ENCODE measurements at regions not wholly inside any gene's neighbourhood (a gene's known extent, or its start where the extent isn't known, plus 50 kb on each side); places are given as distances from the start of the nearest gene placed in this dataset.
"Not testable (repeated sequence)": the region's sequence is repeated elsewhere in the genome, so short reads cannot be mapped to it uniquely, and the experiment has no call there.

DNA sequence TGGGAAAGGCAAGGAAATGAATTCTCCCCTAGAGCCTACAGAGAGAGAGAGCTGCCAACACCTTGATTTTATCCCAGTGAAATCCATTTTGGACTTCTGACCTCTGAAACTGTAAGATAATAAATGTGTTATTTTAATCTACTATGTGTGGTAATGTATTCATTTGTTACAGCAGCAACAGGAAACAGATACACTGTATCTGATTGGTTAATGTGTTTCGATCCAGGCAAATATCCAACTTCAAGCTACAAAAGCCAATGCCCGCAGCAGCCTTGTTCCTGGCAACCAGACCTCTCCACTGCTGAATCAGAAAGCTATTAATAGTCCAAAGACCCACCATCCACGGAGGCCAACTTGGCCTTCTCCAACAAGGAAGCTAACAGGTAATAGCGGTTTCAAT is 318.1 kb downstream of the PTTG2 start:
- DNase-seq (ENCODE audit: low spot score), result no peak

DNA sequence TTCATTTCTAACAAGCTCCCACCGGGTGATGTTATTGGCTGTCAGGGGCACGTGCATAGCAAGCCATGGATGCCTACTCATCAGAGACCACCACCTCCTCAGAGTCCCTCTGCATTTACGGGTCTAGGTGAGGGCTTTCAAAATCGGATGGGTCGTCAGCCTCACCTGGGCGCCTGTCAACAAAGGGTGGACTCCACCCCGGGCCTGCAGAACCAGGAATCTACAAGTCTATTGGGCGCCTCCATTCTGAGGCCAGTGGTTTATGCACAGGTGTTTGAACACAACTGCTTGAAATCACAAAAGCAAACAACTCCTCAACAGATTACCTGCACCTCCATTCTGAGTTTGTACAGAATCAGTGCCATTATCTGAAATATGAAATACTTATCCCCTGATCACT is 318.9 kb downstream of the PTTG2 start:
- DNase-seq (ENCODE audit: low spot score), result no peak

DNA sequence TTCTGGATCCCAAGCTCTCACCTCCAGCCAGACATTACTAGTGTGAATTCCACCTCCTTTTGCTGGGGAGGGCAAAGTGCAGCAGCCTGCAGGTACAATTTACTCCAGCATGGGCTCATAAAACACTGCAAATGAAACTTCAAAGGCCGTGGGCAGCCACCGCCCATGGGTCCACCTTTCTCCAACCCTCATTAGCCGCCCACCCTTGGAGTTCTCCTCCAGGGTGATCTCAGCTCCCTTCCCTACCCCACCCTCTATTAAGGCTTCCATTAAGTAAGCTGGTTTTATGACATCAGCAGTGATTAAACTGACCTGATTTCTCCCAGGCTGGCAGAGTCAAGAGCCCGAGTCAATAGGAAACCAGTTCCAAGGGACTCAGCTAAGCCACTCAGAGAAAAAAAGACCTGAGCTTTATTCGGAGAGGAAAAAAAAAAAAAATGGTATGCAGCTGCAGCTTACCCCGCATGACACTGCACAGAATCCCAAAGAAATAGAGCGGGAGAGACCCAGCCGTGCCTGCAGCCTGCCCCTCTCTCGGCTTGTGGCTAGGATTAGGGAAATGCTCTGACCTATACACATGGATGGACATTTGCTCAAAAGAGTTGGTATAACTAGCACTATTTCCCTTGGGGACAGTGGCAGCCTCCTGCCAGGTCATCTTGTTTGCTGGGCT is 319.6 kb downstream of the PTTG2 start:
- DNase-seq (ENCODE audit: low spot score), result no peak

DNA sequence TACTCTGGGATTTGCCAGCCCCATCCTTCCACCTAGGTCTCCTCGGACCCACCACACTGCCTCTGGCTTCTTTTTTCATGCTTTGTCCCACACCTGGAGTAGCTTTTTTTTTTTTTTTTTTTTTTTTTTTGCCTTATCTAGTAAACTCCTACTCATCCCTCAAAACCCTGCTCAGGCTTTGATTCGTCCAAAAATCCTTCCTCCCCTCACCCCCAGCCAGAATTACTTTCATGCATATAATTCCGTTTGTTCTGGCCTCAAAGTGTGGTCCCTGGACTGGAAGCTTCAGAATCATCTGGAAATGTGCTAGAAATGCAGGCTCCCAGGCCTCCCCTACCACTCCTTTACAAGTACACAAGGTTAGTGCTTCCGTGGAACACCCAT is 320.1 kb downstream of the PTTG2 start:
- no peak for DNase-seq (ENCODE audit: low spot score)

DNA sequence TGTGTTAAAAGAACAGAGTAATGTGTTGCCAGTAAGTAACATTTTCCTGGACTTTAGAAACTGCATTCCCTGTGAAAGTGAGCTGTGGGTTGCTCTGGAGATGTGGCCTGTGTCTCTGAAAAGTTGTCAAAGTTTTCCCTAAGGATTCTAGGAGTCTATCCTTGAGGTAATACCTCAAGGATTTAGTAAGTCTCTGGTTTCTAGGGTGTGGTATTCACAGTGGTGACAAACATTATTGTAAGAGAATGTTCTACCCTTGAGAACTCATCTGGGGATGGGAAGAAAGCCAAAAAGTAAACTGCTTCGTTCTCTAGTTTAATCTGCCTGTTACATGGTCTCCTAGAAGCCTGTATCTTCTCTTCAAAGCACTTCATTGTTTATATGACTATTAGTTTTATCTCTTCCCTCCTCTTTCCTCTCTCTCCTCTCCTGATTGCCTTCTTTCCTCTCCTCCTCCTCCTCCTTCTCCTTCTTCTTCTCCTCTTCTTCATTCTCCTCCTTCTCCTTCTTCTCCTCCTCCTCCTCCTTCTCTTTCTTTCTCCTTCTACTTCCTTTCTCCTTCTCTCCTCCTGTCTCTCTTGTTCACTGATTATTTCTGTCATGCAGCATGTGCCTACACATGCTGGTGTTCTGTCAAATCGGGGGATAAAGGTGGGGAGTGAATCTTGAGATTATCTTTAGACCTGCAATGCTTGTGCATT is 321.3 kb downstream of the PTTG2 start:
- no peak for DNase-seq (ENCODE audit: low spot score)

DNA sequence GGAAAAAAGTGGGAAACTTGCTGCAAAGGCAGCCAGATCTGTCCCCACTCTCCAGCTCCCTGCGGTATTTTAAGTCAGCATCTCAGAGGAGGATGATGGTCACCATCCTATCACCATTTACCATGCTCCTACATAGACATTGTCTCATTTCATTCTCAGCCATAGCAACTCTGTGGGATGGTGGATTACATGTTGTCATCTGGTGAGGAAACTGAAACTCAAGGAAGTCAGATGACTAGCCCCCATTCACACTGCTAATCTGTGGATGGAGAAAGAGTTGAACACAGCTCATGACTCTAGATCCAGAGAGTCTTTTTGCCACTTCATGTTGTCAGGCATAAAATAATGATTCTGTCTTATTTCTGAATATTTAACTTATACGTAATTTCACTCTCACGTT is 323.5 kb downstream of the PTTG2 start:
- no peak for DNase-seq (ENCODE audit: low spot score)

DNA sequence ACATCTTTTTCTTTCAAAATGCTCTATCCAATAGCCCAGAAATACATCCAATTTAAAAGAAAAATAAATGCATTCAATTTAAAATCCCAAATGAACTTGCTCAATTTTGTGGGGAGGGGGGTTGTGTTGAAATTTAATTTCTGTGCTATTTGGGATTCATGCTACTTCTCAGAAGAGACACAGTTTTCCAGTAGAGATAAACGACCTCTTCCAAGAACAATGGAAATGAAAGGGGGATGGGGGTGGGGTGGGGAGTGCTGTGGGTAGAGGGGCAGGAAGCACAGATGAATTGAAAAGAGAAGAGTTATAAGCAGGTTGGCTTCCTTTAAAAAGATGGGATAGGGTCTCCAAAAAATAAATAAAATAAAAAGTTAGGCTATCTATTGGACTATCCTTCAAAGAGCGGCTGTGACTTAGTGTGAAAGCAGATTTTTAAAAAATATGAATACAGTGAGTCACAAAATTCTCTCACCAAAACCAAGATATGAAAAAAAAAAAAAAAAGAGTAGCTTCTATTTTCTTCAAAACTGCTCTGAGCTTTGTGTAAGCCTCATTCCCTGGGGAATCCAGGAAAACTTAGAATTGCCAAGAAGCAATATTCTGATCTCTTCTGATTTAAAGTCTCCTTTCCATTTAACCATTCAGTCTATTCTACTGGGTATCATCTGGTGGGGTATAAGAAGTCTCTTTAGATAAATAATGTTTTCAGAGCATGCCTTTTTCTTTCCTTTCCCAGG is 324.3 kb downstream of the PTTG2 start:
- DNase-seq (ENCODE audit: low spot score), result no peak

DNA sequence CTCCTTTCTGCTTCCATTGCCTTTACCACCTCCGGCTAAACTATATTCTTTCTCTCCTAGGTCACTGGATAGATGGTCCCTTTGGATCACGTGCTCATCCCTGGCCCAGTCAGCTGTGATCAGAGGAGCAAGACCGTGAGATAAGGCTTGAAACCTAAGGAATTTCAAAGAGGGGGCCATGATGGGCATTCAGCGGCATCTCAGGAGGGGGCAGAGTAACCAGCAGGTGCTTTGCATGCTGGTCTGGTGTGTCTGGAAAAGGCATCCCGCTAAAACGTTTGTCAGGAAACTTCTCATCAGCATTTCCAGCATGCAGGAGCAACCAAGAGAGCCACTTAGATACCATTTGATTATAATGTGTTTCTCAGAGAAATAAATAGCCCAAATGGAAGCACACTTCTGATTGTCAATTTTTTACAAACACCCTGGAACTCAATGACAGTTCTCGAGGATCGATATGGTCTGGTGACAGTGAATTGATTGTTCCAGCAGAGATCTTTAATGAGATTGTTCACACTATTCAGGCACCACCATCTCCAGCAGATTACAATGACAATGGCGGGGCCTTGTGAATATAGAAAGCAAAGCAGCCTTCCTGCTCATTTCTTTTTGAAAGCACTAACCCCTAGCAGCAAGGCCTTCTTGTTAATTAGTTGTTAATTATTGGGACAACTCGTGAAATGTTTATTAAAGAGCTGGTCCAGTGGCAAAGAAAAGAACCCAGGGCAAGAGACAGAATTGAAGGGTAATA is 327.1 kb downstream of the PTTG2 start:
- no peak for DNase-seq (ENCODE audit: low spot score)

DNA sequence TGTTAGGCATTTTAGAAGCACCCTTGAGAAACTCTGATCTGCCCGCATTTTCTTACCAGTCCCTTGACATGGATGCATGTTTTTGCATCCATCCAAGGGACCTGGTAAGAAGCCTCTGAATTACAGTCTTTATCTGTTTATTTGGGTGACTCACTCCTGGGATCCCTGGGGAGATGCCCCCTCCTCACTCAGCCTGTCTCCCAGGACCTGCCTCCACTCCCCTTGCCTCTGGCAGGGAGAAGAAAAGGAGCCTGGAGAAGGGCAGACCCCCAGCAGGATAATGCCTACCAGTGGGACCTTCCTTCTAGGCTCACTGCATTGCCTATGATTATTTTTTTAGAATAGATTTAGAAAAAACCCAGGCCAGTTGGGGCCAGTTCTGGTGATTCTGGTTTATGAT is 329.4 kb downstream of the PTTG2 start:
- DNase-seq (ENCODE audit: low spot score), result no peak

DNA sequence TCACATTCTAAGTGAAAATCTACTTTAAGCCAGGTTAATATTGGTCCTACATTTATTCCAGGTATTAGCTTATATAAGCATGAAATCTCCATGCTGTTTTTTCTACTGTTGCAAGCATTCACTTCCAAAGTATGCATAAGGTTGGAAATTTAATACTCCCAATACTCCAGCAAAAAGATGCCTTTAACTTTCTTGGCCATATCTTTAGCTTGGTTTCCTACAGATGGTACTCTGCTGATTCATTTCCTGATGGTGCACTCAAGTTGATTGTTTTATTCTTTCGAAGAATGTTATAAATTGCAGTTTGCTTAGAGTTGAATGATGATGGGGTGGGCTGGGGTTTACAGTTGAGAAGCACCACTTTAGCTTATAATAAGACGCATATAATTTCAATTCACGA is 330.2 kb downstream of the PTTG2 start:
- DNase-seq (ENCODE audit: low spot score), result no peak

DNA sequence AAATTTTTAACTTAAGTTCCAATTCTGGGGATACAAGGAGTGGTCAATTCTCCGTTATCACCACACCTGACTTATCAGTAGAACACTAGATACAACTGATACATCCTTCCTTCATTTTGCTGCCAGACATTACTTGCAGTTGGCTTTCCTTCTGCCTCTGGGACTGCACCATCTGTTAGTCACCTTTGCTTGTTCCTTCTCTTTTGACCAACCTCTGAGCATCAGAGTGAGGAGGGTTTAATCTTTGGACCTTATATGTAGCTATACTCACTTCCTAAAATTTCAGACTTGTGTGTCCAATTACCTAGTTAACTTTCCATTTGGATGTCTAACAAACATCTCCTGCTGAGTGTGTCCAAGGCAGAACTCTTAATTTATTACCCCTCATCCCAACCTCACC is 330.7 kb downstream of the PTTG2 start:
- no peak for DNase-seq (ENCODE audit: low spot score)

DNA sequence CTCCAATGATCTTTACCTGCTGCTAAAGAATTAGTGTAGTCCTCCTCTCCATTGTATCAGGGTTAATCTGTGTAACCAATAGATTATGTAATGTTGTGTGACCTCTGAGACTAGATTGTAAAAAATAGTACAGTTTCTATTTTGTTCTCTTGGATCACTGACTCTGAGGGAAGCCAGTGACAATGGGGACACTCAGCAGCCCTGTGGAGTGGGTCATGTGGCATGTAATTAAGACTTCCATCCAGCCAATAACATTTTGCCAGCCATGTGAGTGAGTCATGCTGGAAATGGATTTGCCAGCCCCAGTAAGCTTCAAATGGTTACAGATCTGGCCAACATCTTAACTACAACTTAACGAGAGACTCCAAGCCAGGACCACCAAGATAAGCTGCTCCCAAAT is 332.3 kb downstream of the PTTG2 start:
- no peak for DNase-seq (ENCODE audit: low spot score)

DNA sequence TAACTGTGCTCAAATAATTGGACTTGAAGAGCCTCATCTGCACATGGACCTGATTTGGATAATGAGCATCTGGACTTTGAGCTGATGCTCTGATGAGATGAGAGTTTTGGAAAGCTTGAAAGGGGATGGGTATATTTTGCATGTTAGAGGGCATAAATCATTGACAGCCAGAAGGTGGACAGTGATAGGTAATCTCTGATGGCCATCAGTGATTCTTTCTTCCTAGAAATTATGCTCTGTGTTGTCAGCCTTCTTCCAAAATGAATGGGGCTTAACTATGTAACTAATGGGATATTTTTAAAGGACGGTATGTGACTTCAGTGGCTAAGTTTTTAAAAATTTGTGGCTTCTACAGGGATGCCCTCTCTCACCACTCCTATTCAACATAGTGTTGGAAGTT is 334.0 kb downstream of the PTTG2 start:
- DNase-seq (ENCODE audit: low spot score), result no peak

DNA sequence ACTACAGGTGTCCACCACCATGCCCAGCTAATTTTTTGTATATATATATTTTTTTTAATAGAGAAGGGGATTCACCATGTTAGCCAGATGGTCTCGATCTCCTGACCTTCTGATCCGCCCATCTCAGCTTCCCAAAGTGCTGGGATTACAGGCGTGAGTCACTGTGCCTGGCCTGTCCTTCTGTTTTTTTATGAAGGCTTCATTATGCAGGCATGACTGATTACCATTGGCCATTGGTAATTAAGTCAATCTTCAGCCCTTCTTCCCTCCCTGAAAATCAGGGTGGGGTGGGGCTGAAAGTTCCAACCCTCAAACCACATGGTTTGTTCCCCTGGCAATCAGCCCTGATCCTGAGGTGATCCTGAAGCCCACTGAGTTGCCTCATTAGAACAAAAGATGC is 336.9 kb downstream of the PTTG2 start:
- DNase-seq (ENCODE audit: low spot score), result no peak

DNA sequence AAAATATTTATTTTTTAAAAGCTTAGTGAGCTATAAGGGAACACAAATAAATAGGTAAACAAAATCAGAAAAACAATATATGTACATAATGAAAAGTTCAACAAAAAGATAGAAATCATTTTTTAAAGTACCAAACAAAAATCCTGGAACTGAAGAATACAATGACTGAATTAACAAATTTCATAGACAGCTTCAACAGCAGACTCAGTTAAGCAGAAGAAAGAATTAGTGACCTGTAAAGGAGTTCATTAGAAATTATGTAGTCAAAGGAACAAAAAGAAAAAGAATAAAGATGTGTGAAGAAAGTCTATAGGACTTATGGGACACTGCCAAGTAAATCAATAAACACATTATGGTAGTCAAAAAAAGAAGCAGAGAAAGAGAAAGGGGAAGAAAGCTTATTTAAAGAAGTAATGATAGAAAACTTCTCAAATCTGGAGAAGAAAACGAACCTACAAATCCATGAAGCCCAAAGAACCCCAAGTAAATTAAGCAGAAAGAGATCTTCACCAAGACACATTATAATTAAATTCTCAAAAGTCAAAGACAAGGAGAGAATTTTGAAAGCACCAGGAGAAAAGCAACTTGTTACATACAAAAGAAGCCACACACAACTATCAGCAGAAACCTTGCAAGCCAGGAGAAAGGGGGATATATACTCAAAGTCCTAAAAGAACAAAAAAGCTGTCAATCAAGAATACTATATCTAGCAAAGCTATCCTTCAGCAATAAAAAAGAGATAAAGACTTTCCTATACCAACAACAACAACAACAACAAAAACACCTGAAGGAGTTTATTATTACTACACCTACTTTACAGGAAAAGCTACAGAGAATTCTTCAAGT is 338.9 kb downstream of the PTTG2 start:
- DNase-seq (ENCODE audit: low spot score), result no peak

DNA sequence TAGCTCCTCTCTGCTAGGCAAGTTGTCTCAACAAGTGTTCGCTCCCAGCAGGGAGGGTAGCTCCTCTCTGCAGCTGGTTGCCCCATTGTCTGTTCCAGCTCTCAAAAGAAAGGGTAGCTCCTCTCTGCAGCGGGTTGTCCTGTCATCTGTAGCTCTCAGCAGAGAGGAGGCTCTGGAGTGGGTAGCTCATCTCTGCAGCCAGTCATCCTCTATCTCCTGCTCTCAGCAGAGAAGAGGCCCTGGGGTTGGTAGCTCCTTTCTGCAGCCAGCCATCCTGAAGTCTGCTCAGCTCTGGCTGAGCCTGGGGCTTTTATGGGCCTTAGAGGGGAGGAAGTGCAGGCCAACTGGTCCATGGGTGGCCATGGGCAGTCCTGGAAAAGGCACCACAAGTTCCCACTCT is 342.7 kb downstream of the PTTG2 start:
- DNase-seq (ENCODE audit: low spot score), result no peak

DNA sequence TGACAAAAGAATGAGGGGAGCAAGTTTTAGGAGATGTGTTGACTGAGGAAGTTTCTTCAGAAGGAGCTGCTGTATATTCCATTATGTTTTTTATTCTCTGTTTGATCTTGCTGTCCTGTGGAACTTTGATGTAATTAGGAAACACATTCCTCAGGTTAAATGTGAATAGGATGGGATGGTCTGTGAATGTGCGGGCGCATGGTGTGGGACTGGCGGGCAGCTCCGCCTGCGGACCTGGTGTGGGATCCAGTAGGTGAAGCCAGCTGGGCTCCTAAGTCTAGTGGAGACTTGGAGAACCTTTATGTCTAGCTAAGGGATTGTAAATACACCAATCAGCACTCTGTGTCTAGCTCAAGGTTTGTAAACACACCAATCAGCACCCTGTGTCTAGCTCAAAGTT is 344.3 kb downstream of the PTTG2 start:
- DNase-seq (ENCODE audit: low spot score), result not testable (repeated sequence)

DNA sequence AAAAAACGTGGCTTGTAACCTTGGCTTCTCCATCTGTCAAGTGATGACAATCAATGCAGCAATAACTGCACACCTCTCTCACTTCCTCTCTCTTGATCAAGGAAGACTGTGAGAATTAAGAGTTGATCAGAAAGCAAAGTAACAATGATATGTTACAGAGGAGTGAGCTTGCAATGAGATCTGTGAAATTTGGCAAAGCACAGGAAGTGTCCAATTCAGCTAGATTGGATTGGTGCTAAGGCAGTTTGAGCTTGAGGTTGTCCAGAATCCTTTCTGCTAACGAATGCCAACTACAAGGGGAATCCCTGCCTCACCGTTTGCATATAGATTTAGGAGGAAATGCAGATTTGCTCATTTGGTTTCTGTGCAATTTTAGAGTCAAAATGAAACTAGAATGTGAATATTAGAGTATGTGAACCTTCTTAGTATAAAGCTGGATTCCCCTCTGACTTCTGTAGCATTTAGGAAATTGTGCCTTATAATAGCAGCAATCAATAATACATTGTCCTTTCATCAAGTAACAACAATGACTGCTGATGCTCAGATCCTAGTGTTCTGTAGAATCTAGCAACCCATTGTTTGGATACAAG is 346.4 kb downstream of the PTTG2 start:
- DNase-seq (ENCODE audit: low spot score), result no peak

DNA sequence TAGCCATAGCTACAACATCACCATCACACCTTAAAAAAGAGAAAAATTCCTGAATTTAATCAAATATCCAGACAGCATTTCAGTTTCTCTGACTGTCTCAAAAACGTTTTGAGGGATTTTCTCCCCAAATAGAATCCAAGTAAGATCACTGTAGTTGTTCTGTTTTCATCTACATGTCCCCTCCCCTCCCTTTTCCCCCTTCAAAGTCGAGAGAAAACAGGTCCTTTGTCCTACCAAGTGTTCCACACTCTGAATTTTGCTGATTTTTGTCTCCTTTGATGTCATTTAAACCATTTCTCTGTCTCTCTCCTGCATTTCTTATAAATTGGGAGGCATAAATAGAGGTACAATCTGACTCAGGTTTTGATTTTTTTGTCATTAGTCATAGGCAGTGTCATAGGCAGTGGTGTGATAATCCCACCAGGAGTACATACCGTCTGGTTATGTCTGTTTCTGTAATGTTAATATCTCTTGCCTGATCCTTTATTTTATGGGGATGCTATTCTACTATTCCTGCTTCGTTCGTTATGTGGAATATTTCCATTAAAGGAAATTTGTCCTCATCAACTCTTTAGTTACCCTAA is 348.6 kb downstream of the PTTG2 start:
- DNase-seq (ENCODE audit: low spot score), result no peak

DNA sequence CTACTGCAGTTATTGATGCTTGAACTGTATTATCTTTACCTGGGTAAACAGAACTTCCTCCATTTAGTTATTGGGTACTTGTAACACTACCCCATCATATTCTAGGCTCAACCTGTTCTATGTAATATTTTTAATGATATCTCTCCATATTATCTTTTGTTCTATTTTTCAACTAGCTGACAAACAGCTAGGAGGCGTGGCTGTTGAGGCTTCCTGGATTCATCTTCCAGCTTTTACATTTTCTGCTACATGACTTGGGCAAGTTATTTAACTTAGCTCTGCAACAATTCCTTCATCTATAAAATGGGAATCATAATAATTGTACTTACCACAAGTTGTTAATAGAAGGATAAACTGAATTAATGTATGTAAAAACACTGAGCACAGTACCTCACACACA is 349.3 kb downstream of the PTTG2 start:
- no peak for DNase-seq (ENCODE audit: low spot score)
